ENCODE measurements at regions not wholly inside any gene's neighbourhood (a gene's known extent, or its start where the extent isn't known, plus 50 kb on each side); places are given as distances from the start of the nearest gene placed in this dataset.

DNA sequence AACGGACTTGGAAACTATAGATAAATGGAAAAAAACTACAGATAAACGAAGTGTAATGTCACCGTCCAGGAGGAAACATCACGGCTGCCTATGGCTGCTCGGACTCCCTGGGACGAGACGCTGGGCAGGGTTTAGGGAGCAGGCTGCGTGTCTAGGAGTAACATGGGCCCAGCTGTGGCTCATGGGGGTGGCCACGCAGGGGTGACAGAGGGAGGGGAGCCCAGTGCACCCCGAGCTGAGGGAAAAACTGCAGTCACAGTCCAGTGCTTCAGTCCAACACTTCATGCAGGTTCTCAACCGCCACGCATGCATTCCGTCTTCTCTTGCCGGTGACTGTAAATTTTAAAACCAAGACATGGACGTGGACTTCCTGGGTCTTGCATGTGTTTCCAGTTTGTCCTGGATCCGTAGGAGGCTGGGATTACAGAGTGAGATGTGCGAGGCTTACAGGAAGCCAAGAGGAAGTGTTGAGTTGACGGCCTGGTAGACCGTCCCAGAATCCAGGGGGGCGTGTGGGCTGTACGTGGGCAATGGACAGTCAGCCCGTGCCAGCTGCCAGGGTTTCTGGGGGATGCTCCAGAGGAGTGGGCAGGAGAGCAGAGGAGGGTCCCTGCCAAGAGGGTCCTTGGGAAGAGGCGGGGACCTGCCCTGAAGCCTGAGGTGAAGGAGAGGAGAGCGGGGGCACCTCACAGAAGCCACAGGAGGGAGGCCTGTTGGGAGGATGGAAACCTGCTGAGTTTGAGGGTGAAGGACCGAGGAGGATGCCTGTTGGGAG, 691.4 kb downstream of the BRD1 start:
- DNase-seq (ENCODE audit: low read depth) = no peak

DNA sequence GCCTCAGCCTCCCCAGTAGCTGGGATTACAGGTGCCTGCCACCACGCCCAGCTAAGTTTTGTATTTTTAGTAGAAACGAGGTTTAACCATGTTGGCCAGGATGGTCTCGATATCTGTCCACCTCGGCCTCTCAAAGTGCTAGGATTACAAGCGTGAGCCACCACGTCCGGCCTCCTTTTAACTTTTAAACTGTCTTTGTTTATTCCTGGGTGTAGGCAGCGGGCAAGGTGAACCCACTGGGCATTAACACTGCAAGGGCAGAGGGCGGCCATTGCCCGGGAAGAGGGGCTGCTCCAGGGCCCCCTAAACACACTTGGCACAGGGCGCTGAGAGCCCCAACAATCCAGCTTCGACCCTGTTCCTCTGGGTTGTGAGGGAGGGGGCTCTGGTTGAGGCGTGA, 693.6 kb downstream of the BRD1 start:
- DNase-seq (ENCODE audit: low read depth) = no peak

DNA sequence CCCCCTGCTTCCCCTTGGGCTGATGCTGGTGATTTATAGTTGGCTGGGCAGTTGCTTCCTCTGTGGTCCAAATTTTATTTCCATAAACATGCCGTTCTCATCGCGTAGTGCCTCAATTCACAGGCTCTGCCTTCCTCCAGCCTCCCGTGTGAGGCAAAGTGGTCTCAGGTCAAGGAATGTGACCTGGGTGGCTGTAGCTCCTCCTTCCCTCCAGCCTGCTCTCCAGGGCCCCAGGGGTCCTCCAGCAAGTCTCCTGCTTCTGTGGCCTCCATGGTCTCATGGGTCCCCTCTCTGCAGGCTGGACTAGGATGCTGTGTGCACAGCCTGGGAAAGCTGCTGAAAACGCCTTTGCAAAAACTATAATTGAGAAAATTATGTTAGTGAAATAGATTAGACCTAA, 694.1 kb downstream of the BRD1 start:
- no peak for DNase-seq (ENCODE audit: low read depth)

DNA sequence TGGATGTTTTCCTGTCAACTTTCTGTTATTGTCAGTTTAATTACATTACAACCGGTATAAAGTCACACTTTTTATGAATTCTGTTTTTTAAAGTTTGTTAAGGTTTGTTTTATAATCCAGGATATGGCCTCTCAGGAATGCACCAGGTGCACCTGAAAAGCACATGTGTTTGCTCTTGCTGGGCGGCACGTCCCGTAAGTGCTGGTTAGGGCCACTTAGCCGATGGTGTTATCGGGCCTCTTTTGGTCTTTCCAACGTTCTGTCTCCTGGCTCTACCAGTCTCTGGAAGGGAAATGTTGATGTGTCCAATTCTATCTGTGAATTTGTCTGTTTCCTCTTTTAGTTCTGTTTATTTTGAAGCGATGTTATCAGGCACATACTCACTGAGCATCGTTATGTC, 695.7 kb downstream of the BRD1 start:
- DNase-seq (ENCODE audit: low read depth) = no peak

DNA sequence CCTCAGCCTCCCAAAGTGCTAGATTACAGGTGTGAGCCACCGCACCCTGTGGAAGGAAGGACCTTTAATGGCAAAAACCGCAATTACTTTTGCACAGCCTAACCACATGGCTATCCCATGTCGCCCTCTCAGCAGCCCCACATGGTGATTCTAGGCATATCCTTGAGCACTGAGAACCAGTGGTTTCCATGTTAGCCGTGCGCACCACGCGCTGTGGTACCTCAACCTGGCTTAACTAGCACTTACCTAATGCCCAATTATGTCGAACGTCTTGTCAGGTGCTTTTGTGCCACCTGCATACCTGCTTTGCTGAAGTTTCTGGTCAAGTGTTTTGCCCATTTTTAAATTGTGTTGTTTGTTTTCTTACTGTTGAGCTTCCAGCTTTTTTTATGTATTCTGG, 697.9 kb downstream of the BRD1 start:
- DNase-seq (ENCODE audit: low read depth) = no peak

DNA sequence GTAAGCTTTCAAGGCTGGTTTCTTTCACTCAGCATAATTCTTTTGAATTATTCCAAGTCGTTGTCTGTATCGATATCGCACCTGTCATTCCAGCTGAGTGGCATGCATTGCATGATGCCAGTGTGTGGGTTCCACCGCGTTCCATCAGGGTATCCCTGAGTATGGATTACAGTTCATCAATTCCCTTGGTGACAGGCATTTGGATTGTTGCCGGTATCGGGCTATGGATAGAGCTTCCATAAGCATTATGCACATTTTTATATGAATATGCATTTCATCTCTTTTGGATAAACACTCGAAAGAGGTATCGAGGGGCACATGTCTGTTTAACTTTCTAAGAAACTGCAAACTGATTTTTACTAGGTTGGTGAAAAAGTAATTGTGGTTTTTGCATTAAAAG, 698.8 kb downstream of the BRD1 start:
- no peak for DNase-seq (ENCODE audit: low read depth)

DNA sequence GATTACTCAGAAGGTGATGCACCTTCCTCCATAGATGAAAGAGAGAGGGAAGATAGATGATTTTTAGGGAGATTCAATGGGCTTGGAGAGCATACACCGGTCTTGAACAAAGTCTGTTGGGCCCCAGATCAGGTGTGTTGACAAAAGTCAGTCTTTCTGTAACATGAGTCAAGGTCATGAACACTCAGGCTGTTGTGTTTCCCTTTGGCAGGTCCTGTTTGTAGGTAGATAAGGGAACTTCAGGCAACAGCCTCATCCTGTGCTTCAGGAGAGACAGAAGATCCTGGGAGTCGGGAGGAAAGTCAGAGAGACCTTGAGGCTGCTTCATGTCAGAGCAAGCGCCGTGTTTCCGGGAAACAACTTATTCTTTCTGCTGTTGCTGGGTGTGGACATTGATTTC, 703.1 kb downstream of the BRD1 start:
- DNase-seq (ENCODE audit: low read depth) = no peak

DNA sequence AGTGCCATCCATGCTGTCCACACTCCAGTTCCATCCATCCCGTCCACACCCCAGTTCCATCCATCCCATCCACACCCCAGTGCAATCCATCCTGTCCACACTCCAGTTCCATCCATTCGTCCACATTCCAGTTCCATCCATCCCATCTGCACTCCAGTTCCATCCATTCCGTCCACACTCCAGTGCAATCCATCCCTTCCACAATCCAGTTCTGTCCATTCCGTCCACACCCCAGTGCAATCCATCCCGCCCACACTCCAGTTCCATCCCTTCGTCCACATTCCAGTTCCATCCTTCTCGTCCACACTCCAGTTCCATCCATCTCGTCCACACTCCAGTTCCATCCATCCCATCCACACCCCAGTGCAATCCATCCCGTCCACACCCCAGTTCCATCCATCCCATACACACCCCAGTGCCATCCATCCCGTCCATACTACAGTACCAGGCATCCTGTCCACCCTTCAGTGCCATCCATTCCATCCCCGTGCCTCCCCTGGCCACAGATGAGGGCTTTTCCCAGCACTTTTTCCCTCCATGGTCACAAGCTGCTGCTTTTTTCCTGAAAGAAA, 704.0 kb downstream of the BRD1 start:
- no peak for DNase-seq (ENCODE audit: low read depth)

DNA sequence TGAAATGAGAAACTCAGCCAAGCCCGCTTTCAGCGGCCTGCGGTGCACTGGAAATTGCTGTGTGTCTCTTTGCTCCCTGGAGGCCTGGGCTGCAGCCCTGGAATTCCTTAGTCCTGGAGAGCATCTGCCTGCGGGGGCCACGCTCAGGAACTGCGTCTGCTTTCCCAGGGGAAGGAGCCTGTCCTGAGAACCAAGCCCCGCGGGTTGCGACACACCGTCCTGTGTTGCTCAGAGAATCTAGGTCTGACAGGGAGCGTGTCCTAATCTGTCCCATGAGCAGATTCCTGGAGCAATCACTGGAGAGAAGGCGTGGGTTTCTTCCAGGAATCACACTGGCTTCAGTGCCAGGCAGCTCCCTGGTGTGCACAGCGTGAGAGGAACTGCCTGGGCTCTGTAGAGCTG, 708.1 kb downstream of the BRD1 start:
- no peak for DNase-seq (ENCODE audit: low read depth)

DNA sequence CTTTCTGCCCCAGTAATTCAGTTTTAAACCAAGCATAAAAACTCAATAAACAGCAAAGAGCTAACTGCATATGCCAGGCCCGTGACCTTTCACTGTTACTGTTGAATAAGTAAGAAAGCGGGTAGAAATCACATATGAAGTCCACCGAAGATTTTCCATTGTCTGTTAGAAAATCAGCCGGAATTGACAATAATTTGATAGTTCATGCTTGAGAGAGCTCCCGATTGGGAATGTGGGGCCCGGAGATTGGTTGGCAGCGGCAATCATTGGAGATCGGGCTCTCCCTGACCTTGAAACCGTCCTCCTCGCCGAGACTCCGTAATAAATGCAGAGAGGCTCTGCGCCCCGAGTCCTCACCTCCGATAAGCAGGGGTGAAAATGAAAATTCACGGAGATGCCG, 709.6 kb downstream of the BRD1 start:
- DNase-seq (ENCODE audit: low read depth) = no peak

DNA sequence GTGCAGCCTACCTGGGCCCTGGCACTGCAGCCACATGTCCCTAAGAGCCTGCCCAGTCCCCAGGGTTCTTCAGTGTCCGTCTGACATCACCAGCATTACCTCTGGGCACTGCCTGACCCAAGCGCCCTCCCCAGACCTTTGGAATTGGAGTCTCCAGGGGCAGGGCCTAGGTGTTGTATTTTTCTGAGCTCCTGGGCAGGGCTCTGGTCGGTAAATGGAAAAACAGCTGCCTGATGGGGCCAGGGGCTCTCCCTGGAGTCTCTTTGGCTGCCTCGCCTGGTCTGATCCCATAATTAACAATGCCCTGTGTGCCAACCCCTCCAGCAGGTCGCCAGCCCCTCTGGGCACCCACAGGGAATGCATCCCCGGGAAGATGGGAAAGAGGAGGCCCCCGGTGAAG, 710.2 kb downstream of the BRD1 start:
- DNase-seq (ENCODE audit: low read depth) = no peak

DNA sequence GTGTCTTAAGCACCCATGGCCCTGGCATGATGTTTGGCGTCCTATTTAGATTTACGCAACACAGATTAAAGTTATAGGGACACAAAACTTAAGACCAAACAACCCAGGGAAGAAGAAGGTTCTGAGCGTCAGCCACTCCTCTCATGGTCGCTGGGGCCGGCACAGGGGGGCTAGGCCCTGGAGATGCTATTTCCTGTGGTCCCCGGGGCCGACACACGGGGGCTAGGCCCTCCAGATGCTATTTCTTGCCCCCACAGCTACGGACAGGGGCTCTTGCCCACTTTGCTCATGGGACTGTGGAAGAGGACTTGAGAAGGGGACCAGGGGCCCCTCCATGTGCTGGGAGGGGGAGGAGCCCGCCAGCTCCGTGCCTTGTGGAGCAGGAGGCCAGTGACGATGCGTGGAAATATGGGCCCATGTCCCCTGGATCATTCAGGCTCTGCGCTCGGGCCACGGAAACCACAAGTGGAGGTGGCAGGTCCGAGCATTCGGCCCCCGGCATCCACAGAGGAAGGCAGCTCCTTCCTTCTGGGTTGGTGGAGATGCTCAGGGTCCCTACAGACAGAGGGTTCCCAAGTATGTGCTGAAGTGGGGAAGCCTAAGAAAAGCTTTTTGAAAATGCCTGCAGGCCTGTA, 711.1 kb downstream of the BRD1 start:
- no peak for DNase-seq (ENCODE audit: low read depth)

DNA sequence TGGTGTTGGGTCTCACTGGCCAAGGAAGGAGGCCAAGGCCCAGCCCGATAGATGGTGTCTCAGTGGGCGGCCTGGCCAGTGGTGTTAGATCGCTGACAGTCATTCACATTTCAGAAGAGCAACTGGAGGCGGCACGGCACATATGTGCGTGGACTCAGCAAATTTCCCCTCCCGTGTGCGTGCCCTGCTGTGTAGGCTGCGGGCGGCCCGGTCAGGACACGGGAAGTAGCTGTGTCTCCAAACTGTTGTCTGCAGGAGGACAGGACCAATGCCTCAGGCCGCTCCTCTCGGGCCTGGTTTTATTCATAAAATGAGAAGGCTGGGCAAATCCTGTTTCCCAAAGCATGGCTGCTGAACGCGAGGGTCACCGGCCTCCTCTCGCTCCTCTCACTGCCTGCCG, 711.7 kb downstream of the BRD1 start:
- no peak for DNase-seq (ENCODE audit: low read depth)

DNA sequence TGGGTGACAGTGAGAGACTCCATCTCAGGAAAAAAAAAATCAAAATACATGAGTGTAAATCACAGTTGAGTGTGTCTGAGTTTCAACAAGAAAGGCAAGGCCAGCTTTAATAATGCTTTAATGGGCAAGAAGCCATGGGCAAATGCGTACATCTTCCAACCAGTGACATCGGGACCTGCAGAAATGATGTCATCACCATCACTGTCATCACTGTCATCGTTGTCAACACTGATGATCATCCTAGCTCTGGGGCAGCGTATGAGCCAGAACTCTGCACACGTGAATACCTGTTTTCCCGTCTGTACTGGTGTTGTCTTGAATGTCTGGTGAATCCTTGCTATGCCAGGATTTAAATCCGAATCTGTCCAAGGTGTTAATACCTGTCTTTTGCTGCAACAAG, 712.5 kb downstream of the BRD1 start:
- no peak for DNase-seq (ENCODE audit: low read depth)

DNA sequence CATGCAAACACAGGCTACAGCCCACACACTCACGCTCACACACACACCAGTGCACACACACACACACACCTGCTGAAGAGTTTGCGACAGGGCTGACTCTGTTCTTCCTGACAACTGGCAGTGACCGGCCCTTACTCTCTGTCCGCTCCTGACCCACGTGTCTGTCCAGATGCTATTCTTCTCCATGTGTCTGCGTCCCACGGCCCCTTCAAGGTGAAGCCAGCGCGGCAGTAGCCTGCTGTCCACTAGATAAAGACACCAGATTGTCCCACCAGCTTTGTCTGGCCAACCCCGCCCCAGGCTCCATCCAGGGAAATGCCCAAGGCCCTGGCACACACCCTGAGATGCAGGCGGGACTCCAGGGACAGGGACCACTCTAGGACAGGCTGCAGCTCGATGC, 713.9 kb downstream of the BRD1 start:
- no peak for DNase-seq (ENCODE audit: low read depth)

DNA sequence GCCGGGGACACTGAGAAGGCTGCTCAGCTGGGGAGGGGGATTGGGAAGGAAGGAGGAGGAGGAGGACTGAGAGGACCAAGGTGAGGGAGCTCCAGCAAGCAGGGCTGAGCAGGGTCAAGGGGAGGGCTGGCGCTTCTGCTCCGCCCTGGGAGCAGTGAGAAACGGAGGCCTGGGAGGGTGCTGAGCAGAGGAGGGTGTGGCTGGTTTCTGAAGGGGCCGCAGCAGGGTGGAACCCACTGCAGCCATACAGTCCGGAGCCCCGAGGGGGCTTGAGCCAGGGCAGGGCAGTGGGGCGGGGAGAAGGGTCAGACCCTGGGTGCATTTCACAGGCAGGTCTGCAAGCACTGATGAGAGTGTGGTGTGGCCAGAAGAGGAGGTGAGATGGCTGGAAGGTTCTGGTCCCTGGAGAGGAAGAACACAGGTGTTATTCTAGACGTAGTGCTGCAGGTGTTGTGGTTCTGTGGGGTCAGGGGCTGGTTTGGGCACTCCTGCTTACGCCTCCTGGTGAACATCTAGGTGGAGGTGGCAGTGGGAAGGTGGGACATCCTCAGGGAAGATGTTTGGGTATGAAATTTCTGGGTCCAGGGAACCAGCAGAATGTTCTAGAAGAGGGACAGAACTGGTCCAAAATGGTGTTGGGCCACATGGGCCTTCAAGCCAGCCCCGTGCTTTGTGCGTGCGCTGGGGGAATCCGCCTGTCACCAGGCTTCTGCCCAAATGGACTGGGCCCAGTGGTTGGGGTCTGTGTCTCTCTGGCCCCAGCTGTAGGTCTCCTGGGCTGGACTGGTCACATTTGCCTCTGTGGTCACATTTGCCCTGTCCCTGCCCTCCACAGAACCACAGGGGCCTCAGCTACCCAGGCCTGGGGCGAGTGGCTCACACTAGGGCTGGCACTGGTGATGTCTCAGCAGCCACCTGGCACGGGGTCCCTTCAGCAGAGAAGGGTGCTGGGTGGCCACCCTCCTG, 714.7 kb downstream of the BRD1 start:
- DNase-seq (ENCODE audit: low read depth) = no peak

DNA sequence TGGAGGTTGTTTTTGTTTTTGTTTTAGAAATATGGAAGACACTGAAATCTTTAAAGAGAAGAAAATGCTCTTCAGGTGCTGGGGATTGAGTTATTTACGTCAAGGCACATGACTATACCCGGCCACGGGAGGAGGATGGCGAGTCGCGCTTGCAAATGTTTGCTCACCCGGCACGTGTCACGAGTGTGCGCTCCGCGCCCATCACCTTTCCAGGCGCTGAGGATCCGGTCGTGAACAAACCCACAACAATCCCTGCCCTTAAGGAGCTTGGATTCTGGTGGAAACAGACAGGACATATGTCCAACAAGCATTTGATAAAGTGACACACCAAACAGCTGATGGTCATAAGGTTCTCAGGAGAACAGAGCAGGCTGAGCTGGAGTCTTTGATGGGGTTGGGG, 715.5 kb downstream of the BRD1 start:
- no peak for DNase-seq (ENCODE audit: low read depth)

DNA sequence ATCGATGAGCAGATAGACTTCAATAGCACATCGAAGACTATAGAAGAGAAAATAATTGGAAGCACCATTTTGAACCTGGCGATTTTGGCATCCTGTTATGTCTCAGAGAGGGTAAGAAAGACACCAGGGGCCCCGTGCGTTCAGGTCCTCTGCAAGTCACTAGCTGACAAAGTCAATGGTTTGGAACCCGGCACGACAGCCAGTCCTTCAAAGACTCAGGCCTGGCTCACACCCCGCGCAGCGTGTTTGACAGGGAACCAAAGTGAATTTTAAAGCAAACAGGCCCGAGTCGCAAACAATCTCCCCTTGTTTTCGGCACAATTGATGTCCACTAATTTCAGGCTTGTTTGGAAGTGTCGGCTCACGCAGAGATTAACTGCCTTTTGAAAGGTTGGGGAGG, 716.6 kb downstream of the BRD1 start:
- no peak for DNase-seq (ENCODE audit: low read depth)

DNA sequence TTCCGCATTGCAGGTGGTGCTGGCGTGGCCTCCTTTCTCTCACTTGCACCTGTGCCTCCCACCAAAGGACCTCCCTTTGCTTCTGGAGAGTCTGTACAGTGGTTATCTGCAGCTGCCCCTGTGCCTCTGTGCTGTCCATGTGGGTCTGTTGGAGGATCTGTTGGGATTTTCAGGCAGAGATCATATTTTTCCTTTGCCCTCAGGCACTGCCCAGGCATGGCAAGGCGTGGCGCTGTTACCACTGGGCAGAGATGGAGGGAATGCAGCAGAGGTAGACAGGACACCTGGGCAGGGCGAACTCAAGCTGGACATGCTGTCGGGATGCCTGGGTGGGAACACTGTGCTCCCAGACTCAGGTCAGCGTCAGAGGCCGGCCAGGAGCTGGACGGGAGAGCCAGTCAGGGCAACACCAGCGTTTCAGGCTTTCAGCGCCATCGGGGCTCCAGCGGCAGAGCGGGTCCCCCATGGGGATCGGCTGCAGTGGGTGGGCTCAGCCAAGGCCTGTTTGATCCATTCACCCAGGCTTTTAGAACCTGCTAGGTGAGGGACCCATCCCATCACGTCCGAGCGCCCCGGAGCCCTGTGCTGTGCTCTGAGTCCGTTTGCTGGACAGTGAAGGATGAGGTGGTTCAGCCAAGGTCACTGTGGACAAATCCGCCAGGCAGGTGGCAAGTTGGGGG, 718.9 kb downstream of the BRD1 start:
- no peak for DNase-seq (ENCODE audit: low read depth)

DNA sequence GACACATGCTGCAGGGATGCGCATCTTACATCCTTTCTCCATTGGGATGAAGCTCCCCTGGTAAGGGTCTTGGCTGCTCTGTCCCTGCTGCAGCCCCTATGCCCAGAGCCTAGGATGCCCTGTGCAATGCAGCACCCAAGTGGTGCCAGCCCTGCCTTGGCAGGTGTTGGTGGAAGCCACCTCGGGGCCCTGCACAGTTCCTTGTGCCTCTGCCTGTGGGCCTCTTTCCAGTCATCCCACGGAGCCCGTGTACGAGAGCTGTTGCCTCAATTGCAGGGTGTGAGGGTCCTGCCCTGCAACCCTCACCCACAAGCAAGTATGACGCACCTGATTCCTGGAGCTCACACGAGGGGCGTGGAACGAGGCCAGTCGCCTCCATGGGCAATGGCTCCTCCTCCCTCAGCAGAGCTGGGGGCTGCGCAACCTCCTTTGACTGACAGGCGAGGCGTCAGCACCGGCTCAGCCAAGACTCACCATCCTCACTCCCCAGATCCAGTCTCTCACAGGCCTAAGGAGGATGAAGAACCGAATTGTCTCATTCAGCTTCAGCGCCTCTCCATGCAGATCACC, 719.6 kb downstream of the BRD1 start:
- no peak for DNase-seq (ENCODE audit: low read depth)

DNA sequence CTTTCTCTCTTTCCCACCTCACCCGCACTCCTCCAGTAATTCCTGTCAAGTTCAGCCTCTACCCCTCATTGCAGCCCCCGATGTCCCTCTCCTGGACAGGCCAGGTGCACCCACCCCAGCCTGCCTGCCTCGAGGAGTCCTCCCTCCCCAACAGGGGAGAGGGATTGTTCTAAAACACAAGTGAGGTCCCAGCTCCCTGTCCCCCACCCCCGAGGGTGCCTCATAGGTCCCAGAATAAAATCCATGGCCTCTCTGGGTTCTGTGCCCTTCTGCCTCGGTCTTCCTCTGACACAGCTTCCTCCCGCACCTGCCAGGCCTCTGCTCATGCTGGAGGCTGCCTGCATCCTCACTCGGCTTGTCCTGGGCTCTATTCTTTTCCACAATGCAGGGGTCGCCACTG, 720.1 kb downstream of the BRD1 start:
- no peak for DNase-seq (ENCODE audit: low read depth)

DNA sequence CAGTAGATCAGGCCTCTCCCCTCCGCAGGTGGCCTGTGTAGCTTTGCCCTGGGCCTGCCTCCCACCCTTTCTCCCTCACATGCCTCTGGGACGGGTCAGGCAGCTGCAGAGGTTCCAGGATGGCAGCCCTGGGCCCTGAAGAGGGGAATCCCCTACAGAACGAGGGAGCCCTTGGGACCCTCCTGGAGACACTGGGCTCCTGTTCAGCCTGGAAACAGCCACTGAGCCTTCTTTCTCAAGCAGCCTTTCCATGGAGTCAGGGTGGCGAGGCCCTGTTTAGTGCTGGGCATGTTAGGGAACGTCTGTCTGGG, 720.9 kb downstream of the BRD1 start:
- DNase-seq (ENCODE audit: low read depth) = no peak

Measured in stimulated activated CD8-positive, alpha-beta memory T cell treated with anti-CD3 and anti-CD28 coated beads, Interleukin-12 subunit alpha, Interleukin-12 subunit beta, amount 100 ng/mL, for 4 hours (primary cell).